Midbrain (tissue), 1 donor: ENCODE measurements at regions not wholly inside any gene's neighbourhood (a gene's known extent, or its start where the extent isn't known, plus 50 kb on each side); places are given as distances from the start of the nearest gene placed in this dataset.

ENCODE experiments used
- DNase-seq: peaks from one replicate; lab custom pipeline; 2025; lab: John Stamatoyannopoulos, UW

- peak; percentile 13 for DNase-seq
Measured at GRCh38 chr17:17398188-17398942, 78.4 kb upstream of the MED9 start.

GRCh38 chr17:17398943-17399926 lies 77.6 kb upstream of the MED9 start:
- DNase-seq, result no peak

- DNase-seq, result no peak
Measured at GRCh38 chr17:17400070-17400469, 76.7 kb upstream of the MED9 start.

GRCh38 chr17:17400566-17401184 lies 76.1 kb upstream of the MED9 start:
- DNase-seq, result no peak

GRCh38 chr17:17401271-17401781 lies 75.5 kb upstream of the MED9 start:
- DNase-seq, result peak; percentile 26

GRCh38 chr17:17402558-17402957 lies 74.2 kb upstream of the MED9 start:
- DNase-seq, result no peak

- no peak for DNase-seq
Measured at GRCh38 chr17:17403065-17403464, 73.7 kb upstream of the MED9 start.

GRCh38 chr17:17403899-17404576 lies 72.8 kb upstream of the MED9 start:
- no peak for DNase-seq

GRCh38 chr17:17405673-17406072 lies 71.1 kb upstream of the MED9 start:
- no peak for DNase-seq

GRCh38 chr17:17406225-17406624 lies 70.6 kb upstream of the MED9 start:
- no peak for DNase-seq

- DNase-seq, result no peak
Measured at GRCh38 chr17:17408236-17408794, 68.5 kb upstream of the MED9 start.

- no peak for DNase-seq
Measured at GRCh38 chr17:17410357-17410756, 66.4 kb upstream of the MED9 start.

GRCh38 chr17:17411692-17412091 lies 65.1 kb upstream of the MED9 start:
- DNase-seq, result no peak

GRCh38 chr17:17412326-17412725 lies 64.5 kb upstream of the MED9 start:
- DNase-seq, result no peak

GRCh38 chr17:17413215-17413792 lies 63.5 kb upstream of the MED9 start:
- DNase-seq, result no peak

- no peak for DNase-seq
Measured at GRCh38 chr17:17413821-17414220, 63.0 kb upstream of the MED9 start.

GRCh38 chr17:17414341-17414805 lies 62.4 kb upstream of the MED9 start:
- DNase-seq, result peak; percentile 65

GRCh38 chr17:17415006-17415405 lies 61.8 kb upstream of the MED9 start:
- DNase-seq, result no peak

GRCh38 chr17:17416007-17416399 lies 60.8 kb upstream of the MED9 start:
- DNase-seq, result peak; percentile 49

- DNase-seq, result peak; percentile 55
Measured at GRCh38 chr17:17416400-17417360, 60.1 kb upstream of the MED9 start.
